Mesothelial cell of epicardium (in vitro differentiated cells): ENCODE measurements at regions not wholly inside any gene's neighbourhood (a gene's known extent, or its start where the extent isn't known, plus 50 kb on each side); places are given as distances from the start of the nearest gene placed in this dataset.

Experiments used
- DNase-seq, 2 experiments: peaks; one replicate each; pipeline ENCODE4 v3.0.0; 2021; ENCODE audit warnings: low spot score in 2 of 2; ENCODE audit not compliant: unreplicated experiment in 2 of 2
- H3K27ac Mint-ChIP-seq: 2 replicates; pipeline ENCODE4 v1.8.0; 2021; ENCODE audit warnings: mixed read lengths
- H3K27me3 Mint-ChIP-seq: 2 replicates; pipeline ENCODE4 v1.8.0; 2021; ENCODE audit warnings: low read depth, mixed read lengths
- H3K36me3 Mint-ChIP-seq: 2 replicates; pipeline ENCODE4 v1.8.0; 2021; ENCODE audit warnings: mixed read lengths
- H3K4me1 Mint-ChIP-seq: 2 replicates; pipeline ENCODE4 v1.8.0; 2021; ENCODE audit warnings: mixed read lengths
- H3K4me3 Mint-ChIP-seq: 2 replicates; pipeline ENCODE4 v1.8.0; 2021; ENCODE audit warnings: mild to moderate bottlenecking, moderate library complexity, mixed read lengths
- H3K9me3 Mint-ChIP-seq: 2 replicates; pipeline ENCODE4 v1.8.0; 2021; ENCODE audit warnings: mixed read lengths
- TF ChIP-seq, protein P1 (sequence below): fragments of 200-600 bp; sonication (generic); IDR thresholded peaks from one replicate; pipeline ENCODE4 v1.5.0; 2021; ENCODE audit warnings: antibody characterized with exemption; ENCODE audit not compliant: unreplicated experiment

DNA sequence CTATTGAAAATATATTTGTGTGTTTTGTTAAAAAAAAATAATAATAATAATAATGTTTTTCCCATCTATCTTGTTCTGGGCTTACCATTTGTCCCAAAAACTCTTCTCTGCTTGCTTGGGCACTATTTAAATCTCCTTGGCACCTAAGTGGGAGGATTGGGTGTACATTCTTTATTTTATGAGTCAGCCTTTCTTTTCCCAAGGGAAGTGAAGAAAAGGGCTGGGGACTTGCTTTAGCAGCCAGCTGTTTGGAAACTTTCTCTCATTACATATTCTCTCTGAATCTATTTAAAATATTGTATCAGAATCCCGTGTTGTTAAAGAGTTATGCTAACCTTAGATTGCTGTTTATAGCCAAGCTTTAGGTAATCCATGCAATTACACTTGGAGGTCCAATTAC, 2332.4 kb downstream of the ARAP2 start:
- H3K36me3 Mint-ChIP-seq: peaks cover 11% of the 10 kb centered on the region

DNA sequence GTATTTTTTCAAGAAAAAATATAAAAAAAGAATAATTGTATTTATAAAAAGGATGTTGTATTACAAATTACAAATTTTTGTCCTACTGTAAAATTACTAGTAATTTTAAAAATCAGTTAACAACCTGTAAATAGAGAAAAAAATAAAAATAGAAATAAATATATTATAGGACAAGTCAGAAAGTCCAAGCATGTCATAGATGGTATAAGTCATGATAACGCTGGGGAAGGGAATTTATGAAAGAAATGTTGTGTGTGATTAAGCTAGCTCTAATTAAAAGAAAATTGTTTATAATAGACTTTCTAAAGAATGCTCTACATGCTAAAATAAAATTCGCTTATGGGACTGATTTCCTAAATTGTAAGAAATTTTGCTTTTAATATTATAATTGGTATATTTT, 2329.9 kb downstream of the ARAP2 start:
- TF ChIP-seq, protein P1, sequence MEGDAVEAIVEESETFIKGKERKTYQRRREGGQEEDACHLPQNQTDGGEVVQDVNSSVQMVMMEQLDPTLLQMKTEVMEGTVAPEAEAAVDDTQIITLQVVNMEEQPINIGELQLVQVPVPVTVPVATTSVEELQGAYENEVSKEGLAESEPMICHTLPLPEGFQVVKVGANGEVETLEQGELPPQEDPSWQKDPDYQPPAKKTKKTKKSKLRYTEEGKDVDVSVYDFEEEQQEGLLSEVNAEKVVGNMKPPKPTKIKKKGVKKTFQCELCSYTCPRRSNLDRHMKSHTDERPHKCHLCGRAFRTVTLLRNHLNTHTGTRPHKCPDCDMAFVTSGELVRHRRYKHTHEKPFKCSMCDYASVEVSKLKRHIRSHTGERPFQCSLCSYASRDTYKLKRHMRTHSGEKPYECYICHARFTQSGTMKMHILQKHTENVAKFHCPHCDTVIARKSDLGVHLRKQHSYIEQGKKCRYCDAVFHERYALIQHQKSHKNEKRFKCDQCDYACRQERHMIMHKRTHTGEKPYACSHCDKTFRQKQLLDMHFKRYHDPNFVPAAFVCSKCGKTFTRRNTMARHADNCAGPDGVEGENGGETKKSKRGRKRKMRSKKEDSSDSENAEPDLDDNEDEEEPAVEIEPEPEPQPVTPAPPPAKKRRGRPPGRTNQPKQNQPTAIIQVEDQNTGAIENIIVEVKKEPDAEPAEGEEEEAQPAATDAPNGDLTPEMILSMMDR: no peak
- no peak for DNase-seq
- H3K36me3 Mint-ChIP-seq: peaks cover 13% of the 10 kb centered on the region
- H3K27me3 Mint-ChIP-seq: no peaks in the 10 kb centered on the region
- H3K4me3 Mint-ChIP-seq: no peak overlapping the region
- H3K9me3 Mint-ChIP-seq: peaks cover 68% of the 10 kb centered on the region
- H3K27ac Mint-ChIP-seq: no peak overlapping the region
- H3K4me1 Mint-ChIP-seq: no peaks in the 10 kb centered on the region

More for the DNA sequence above, 2332.4 kb downstream of the ARAP2 start:
- no peak overlapping the region for H3K27ac Mint-ChIP-seq
- peaks cover 67% of the 10 kb centered on the region for H3K9me3 Mint-ChIP-seq
- TF ChIP-seq, protein P1: no peak
- H3K4me1 Mint-ChIP-seq: no peaks in the 10 kb centered on the region
- no peak for DNase-seq
- no peaks in the 10 kb centered on the region for H3K27me3 Mint-ChIP-seq
- no peak overlapping the region for H3K4me3 Mint-ChIP-seq

DNA sequence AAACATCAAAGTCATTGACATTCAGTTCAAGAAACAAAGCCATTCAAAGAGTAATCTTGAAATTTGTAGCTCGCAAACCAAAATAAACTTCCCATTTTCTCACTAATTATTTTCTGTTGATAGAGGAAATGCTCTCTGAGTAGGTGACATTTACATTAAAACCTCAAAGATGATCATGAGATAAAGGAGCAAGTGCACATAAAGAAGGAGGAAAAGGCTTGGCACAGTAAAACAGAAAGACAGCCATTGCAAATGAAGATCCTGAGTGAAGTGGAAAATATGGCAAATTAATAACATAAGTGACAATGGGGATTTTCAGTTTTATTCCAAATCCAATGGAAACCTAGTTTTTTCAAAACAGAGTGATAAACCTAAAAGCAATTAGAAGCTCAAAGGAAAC, 2320.8 kb downstream of the ARAP2 start:
- DNase-seq: no peak
- H3K27ac Mint-ChIP-seq: peak overlapping the region; percentile 27
- H3K4me1 Mint-ChIP-seq: peaks cover 20% of the 10 kb centered on the region
- TF ChIP-seq, protein P1: no peak
- peaks cover 28% of the 10 kb centered on the region for H3K9me3 Mint-ChIP-seq
- H3K36me3 Mint-ChIP-seq: peaks cover 4% of the 10 kb centered on the region
- no peaks in the 10 kb centered on the region for H3K27me3 Mint-ChIP-seq
- no peak overlapping the region for H3K4me3 Mint-ChIP-seq

DNA sequence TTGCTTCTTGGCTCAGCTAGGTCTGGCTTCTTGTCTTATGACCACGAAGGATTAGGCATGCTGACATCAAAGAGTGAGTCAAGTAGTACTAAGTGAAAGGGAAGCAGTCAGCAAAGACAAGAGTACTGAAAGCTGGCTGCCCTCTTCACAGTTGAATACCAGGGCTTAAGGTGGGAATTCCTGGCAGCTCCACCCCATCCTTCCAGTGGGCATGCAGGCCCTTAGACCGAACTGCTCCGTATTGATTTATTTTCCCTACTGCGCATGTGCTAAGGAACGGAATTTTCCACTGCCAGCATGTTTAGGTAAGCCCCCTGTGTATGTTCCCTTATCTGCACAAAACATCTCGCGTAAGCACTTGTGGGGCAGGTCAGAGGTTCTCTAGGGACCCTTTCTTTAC, 2320.1 kb downstream of the ARAP2 start:
- TF ChIP-seq, protein P1: no peak
- Mint-ChIP-seq H3K27ac (peak overlapping the region; percentile 84), H3K36me3 (peaks cover 4% of the 10 kb centered on the region), H3K4me3 (peak overlapping the region; percentile 50), H3K9me3 (peaks cover 25% of the 10 kb centered on the region), H3K27me3 (no peaks in the 10 kb centered on the region), H3K4me1 (peaks cover 20% of the 10 kb centered on the region)
- no peak for DNase-seq

DNA sequence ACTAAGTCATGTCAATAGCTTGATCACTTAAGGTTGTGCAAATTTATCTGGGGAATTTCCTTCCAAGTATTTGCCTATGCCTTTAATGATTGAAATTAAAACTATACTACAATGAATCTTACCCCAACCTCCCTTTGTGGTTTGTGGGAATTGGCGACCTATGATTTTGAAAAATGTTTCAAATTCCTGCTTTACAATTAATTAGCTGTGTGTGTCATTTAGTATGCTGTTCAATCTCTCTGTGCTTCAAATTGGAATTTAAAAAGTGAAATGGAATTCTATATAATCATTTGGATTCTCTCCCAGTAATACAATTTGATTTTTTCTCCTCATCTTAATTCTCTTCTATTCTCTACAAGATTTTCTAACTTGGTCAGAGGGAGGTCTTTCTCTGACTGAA, 2319.5 kb downstream of the ARAP2 start:
- DNase-seq: no peak
- peaks cover 4% of the 10 kb centered on the region for H3K36me3 Mint-ChIP-seq
- no peaks in the 10 kb centered on the region for H3K27me3 Mint-ChIP-seq
- H3K4me1 Mint-ChIP-seq: peaks cover 20% of the 10 kb centered on the region
- H3K4me3 Mint-ChIP-seq: no peak overlapping the region
- TF ChIP-seq, protein P1: no peak
- peaks cover 22% of the 10 kb centered on the region for H3K9me3 Mint-ChIP-seq
- H3K27ac Mint-ChIP-seq: peak overlapping the region; percentile 84

DNA sequence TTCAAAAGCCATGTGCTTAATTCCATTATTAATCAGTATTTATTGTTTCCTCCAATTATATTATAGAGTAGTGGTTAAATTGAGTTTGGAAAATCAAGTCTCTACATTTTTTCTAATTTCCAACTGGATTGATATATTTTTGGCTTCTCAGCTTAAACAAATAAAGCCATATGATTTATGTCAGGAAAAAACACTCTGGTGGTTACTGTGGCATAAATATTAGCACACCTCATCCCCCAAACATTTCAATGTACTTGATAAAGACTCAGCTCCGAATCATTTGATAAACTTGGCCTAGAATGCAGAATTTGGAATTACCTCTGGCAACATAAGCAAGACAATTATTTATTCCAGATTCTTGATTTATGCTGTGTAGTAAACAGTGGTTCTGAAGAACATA, 2313.8 kb downstream of the ARAP2 start:
- peaks cover 19% of the 10 kb centered on the region for H3K4me1 Mint-ChIP-seq
- no peak overlapping the region for H3K4me3 Mint-ChIP-seq
- peaks cover 3% of the 10 kb centered on the region for H3K36me3 Mint-ChIP-seq
- peaks cover 10% of the 10 kb centered on the region for H3K9me3 Mint-ChIP-seq
- no peak for DNase-seq
- H3K27me3 Mint-ChIP-seq: no peaks in the 10 kb centered on the region
- TF ChIP-seq, protein P1: no peak
- H3K27ac Mint-ChIP-seq: peak overlapping the region; percentile 35
